IMR-90 (cell line): ENCODE measurements at regions not wholly inside any gene's neighbourhood (a gene's known extent, or its start where the extent isn't known, plus 50 kb on each side); places are given as distances from the start of the nearest gene placed in this dataset.

ENCODE experiments used
- ATAC-seq: fragments of 200-7000 bp; cut with Tn5 transposase; 2 replicates; pipeline ENCODE4 v1.9.1; 2020; ENCODE audit warnings: low read depth, mild to moderate bottlenecking, moderate library complexity
- BruUV-seq: library from RNA; stranded (reverse); fragments of 400-500 nt; replicated peaks from 2 replicates; lab custom pipeline; 2021; lab: Mats Ljungman, UMichigan
- CTCF ChIA-PET: fragments of 300-600 bp; formaldehyde crosslinking; extraction: SDS; loops from one replicate; lab custom pipeline; 2021; ENCODE audit warnings: antibody characterized with exemption; lab: Yijun Ruan, JAX
- POLR2A ChIA-PET: fragments of 300-600 bp; sonication (Branson Sonifier 250); formaldehyde crosslinking; loops from one replicate; lab custom pipeline; 2022; ENCODE audit warnings: antibody characterized with exemption; ENCODE audit not compliant: unreplicated experiment; lab: Charles Lee
- DNase-seq: peaks from one replicate; pipeline ENCODE4 v3.0.0; 2013
- H2AFZ ChIP-seq: replicated peaks from 2 replicates; pipeline ENCODE3; 2013; ENCODE audit warnings: low read length, mild to moderate bottlenecking; ENCODE audit not compliant: poor library complexity
- H2AK5ac ChIP-seq: 2 replicates; pipeline ENCODE4 v1.6.1; 2013; ENCODE audit warnings: low read depth, low read length, inconsistent platforms
- H2AK9ac ChIP-seq: replicated peaks from 2 replicates; pipeline ENCODE3; 2013; ENCODE audit warnings: mild to moderate bottlenecking, low read depth, low read length, moderate library complexity; ENCODE audit not compliant: poor library complexity
- H2BK120ac ChIP-seq: 2 replicates; pipeline ENCODE4 v1.6.1; 2013; ENCODE audit warnings: low read depth, low read length, inconsistent platforms
- H2BK15ac ChIP-seq: 3 replicates; pipeline ENCODE4 v1.6.1; 2013; ENCODE audit warnings: low read depth, low read length, inconsistent platforms
- H2BK20ac ChIP-seq: 2 replicates; pipeline ENCODE4 v1.6.1; 2013; ENCODE audit warnings: low read depth, mild to moderate bottlenecking, inconsistent platforms, low read length, moderate library complexity
- H2BK5ac ChIP-seq: 2 replicates; pipeline ENCODE4 v1.6.1; 2013; ENCODE audit warnings: mild to moderate bottlenecking, low read depth, low read length, inconsistent platforms; ENCODE audit not compliant: poor library complexity, severe bottlenecking
- H3K14ac ChIP-seq: replicated peaks from 2 replicates; pipeline ENCODE4 v1.6.1; 2013; ENCODE audit warnings: low read depth, low read length, inconsistent platforms
- H3K18ac ChIP-seq: 2 replicates; pipeline ENCODE4 v1.6.1; 2013; ENCODE audit warnings: low read depth, low read length, control low read depth
- H3K23ac ChIP-seq: 2 replicates; pipeline ENCODE4 v1.6.1; 2013; ENCODE audit warnings: low read depth, low read length, inconsistent platforms
- H3K27ac ChIP-seq: 2 replicates; pipeline ENCODE4 v1.5.1; 2013; ENCODE audit warnings: mild to moderate bottlenecking, control low read depth, low read length; ENCODE audit not compliant: insufficient read depth
- H3K27me3 ChIP-seq: 2 replicates; pipeline ENCODE4 v1.6.1; 2013; ENCODE audit warnings: low read length; ENCODE audit not compliant: control insufficient read depth, insufficient read depth
- H3K36me3 ChIP-seq: 2 replicates; pipeline ENCODE4 v1.6.1; 2013; ENCODE audit warnings: low read length, mixed read lengths; ENCODE audit not compliant: control insufficient read depth, insufficient read depth
- H3K4ac ChIP-seq: 2 replicates; pipeline ENCODE4 v1.6.1; 2013; ENCODE audit warnings: low read depth, low read length, inconsistent platforms
- H3K4me1 ChIP-seq: 2 replicates; pipeline ENCODE4 v1.6.1; 2013; ENCODE audit warnings: low read length, mixed read lengths; ENCODE audit not compliant: control insufficient read depth, insufficient read depth
- H3K4me2 ChIP-seq: 2 replicates; pipeline ENCODE4 v1.6.1; 2013; ENCODE audit warnings: low read depth, mild to moderate bottlenecking, control low read depth, low read length, moderate library complexity
- H3K4me3 ChIP-seq: 2 replicates; pipeline ENCODE4 v1.5.1; 2013; ENCODE audit warnings: low read depth, mild to moderate bottlenecking, control low read depth, low read length, moderate library complexity; ENCODE audit not compliant: insufficient read depth
- H3K56ac ChIP-seq: 2 replicates; pipeline ENCODE4 v1.6.1; 2013; ENCODE audit warnings: low read length, inconsistent platforms; ENCODE audit not compliant: insufficient read depth; ENCODE audit errors: extremely low read depth
- H3K79me1 ChIP-seq, 2 experiments: 2 replicates each; pipeline ENCODE4 v1.6.1; 2013; ENCODE audit warnings: low read length in 2 of 2, inconsistent platforms in 1 of 2, low read depth in 1 of 2
- H3K9ac ChIP-seq: 2 replicates; pipeline ENCODE4 v1.6.1; 2013; ENCODE audit warnings: low read depth, low read length, control low read depth
- H3K9me1 ChIP-seq: 2 replicates; pipeline ENCODE4 v1.6.1; 2013; ENCODE audit warnings: low read length, inconsistent platforms; ENCODE audit not compliant: insufficient read depth
- H3K9me3 ChIP-seq: 2 replicates; pipeline ENCODE4 v1.6.1; 2013; ENCODE audit warnings: low read length; ENCODE audit not compliant: control insufficient read depth, insufficient read depth
- H4K20me1 ChIP-seq: 2 replicates; pipeline ENCODE4 v1.6.1; 2013; ENCODE audit warnings: low read length, inconsistent platforms; ENCODE audit not compliant: insufficient read depth
- H4K5ac ChIP-seq: 2 replicates; pipeline ENCODE4 v1.6.1; 2013; ENCODE audit warnings: mild to moderate bottlenecking, low read depth, low read length, control low read depth
- H4K8ac ChIP-seq, 2 experiments: 2 replicates each; pipeline ENCODE4 v1.6.1; 2013; ENCODE audit warnings: low read depth in 2 of 2, low read length in 2 of 2, control low read depth in 1 of 2, inconsistent platforms in 1 of 2
- H4K91ac ChIP-seq: 2 replicates; pipeline ENCODE4 v1.6.1; 2013; ENCODE audit warnings: low read depth, low read length, inconsistent platforms; ENCODE audit not compliant: insufficient read depth
- CEBPB ChIP-seq: IDR thresholded peaks from 2 replicates; pipeline ENCODE4 v1.6.1; 2012; ENCODE audit warnings: low read depth, low read length, improper control_type of control experiment
- CHD1 ChIP-seq: IDR thresholded peaks from 2 replicates; pipeline ENCODE4 v1.6.1; 2012; ENCODE audit warnings: low read depth, low read length, improper control_type of control experiment
- FOS ChIP-seq: fragments of 150-350 bp; IDR thresholded peaks from 2 replicates; pipeline ENCODE4 v1.6.1; 2016; ENCODE audit warnings: low read depth, low read length
- MAFK ChIP-seq: IDR thresholded peaks from 2 replicates; pipeline ENCODE4 v1.6.1; 2012; ENCODE audit warnings: low read depth, low read length, improper control_type of control experiment
- MAZ ChIP-seq: IDR thresholded peaks from 2 replicates; pipeline ENCODE4 v1.6.1; 2012; ENCODE audit warnings: low read depth, mild to moderate bottlenecking, low read length, improper control_type of control experiment, moderate library complexity, borderline replicate concordance
- MXI1 ChIP-seq: IDR thresholded peaks from 2 replicates; pipeline ENCODE4 v1.6.1; 2012; ENCODE audit warnings: low read depth, mild to moderate bottlenecking, low read length, moderate library complexity, borderline replicate concordance
- POLR2A ChIP-seq: IDR thresholded peaks from 2 replicates; pipeline ENCODE4 v1.6.1; 2012; ENCODE audit warnings: mild to moderate bottlenecking, low read depth, low read length
- SMC3 ChIP-seq: fragments of 150-350 bp; IDR thresholded peaks from 2 replicates; pipeline ENCODE4 v1.6.1; 2016; ENCODE audit warnings: low read depth, mild to moderate bottlenecking, antibody characterized with exemption, low read length, moderate library complexity
- USF2 ChIP-seq: fragments of 150-350 bp; IDR thresholded peaks from 2 replicates; pipeline ENCODE4 v1.6.1; 2017; ENCODE audit warnings: mild to moderate bottlenecking, antibody characterized with exemption, low read length, low read depth
- WGBS, 2 experiments: methylation state at CpG; one replicate each; pipeline versions ENCODE4 v1.1.5 to v1.1.7; 2013; ENCODE audit warnings: missing lambda C conversion rate in 2 of 2; ENCODE audit not compliant: insufficient read length in 1 of 2; ENCODE audit errors: extremely low coverage in 2 of 2; 5-methylcytosine and 5-hydroxymethylcytosine counted together
- dilution Hi-C: fragments of 300-500 bp; cut with HindIII; formaldehyde crosslinking; loops from one replicate; pipeline ENCODE4 v1.14.3; 2018; ENCODE audit warnings: low sequenced_read_pairs; ENCODE audit not compliant: unreplicated experiment
- in situ Hi-C: fragments of 300-500 bp; cut with MboI; formaldehyde crosslinking; loops from 3 replicates; pipeline ENCODE4 v1.14.3; 2019; ENCODE audit warnings: low sequenced_read_pairs, inconsistent platforms, mixed read lengths
- intact Hi-C: fragments of 100-400 bp; cut with micrococcal nuclease; formaldehyde crosslinking; loops from 2 replicates; pipeline ENCODE4 v1.10.0; 2022

- Histone ChIP-seq H2AFZ (no peak overlapping the region), H4K20me1 (no peaks in the 10 kb centered on the region), H3K27me3 (no peaks in the 10 kb centered on the region), H2BK5ac (no peak overlapping the region), H3K14ac (no peak overlapping the region), H3K36me3 (no peaks in the 10 kb centered on the region), H3K18ac (no peak overlapping the region), H4K8ac (no peak overlapping the region), H3K23ac (no peak overlapping the region), H2AK5ac (no peak overlapping the region), H4K5ac (no peak overlapping the region), H3K4me3 (no peak overlapping the region), H2AK9ac (no peak overlapping the region), H2BK120ac (no peak overlapping the region), H2BK20ac (no peak overlapping the region), H4K91ac (no peak overlapping the region), H3K4ac (no peak overlapping the region), H3K56ac (no peak overlapping the region), H3K9me3 (no peaks in the 10 kb centered on the region; the same call in 1 of the 2 replicates), H3K79me1 (no peaks in the 10 kb centered on the region), H3K4me1 (no peaks in the 10 kb centered on the region), H3K9ac (no peak overlapping the region), H3K27ac (no peak overlapping the region), H3K9me1 (no peaks in the 10 kb centered on the region), H3K4me2 (no peak overlapping the region), H2BK15ac (no peak overlapping the region)
- dilution Hi-C loops, result no loop called here
- in situ Hi-C loops, result no loop called here
- ChIA-PET POLR2A (no interaction called here), CTCF (no interaction called here)
- no peak for DNase-seq
- ATAC-seq, result no peak
- no CpG with 5 or more reads among the region's 1 CpG for WGBS, 2 experiments
- no peak for TF ChIP-seq FOS
- no peak for TF ChIP-seq MAFK
- no peak for TF ChIP-seq MAZ
- TF ChIP-seq CHD1, result no peak
- no peak for TF ChIP-seq SMC3
- no peak for TF ChIP-seq MXI1
- no peak for TF ChIP-seq POLR2A
- TF ChIP-seq CEBPB, result no peak
- no peak for TF ChIP-seq USF2
- no TSS peak for BruUV-seq
- intact Hi-C loops, result no loop called here
These were observed 1328.2 kb downstream of the OLFM4 start for GRCh38 chr13:54356849-54357248.
